Stimulated activated CD8-positive, alpha-beta memory T cell treated with anti-CD3 and anti-CD28 coated beads, Interleukin-12 subunit alpha, Interleukin-12 subunit beta, amount 100 ng/mL, for 1 hour (primary cell): ENCODE measurements at regions not wholly inside any gene's neighbourhood (a gene's known extent, or its start where the extent isn't known, plus 50 kb on each side); places are given as distances from the start of the nearest gene placed in this dataset.
"Not testable (repeated sequence)": the region's sequence is repeated elsewhere in the genome, so short reads cannot be mapped to it uniquely, and the experiment has no call there.

Source experiments
- DNase-seq: peaks from one replicate; pipeline ENCODE4 v3.0.0-alpha.2; 2020; ENCODE audit warnings: low read depth

DNA sequence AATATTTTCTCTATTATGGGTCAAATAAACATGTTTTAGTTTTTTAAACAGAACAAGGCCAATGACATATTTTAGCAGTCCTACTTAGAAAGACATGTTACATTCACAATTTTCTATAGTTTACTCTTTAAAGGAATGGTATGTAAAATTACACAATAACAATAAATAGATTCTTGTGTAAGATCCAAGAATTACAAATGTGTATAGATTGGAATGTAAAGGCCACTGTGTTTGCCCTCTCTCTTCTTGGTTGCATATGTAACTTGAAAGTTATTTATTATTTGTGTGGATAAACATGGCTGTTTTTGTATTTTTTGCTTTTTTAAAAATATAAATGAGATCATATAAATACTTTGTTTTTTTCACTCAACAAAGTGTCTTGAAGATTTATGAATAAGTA lies 979.3 kb upstream of the CELF2 start:
- no peak for DNase-seq

DNA sequence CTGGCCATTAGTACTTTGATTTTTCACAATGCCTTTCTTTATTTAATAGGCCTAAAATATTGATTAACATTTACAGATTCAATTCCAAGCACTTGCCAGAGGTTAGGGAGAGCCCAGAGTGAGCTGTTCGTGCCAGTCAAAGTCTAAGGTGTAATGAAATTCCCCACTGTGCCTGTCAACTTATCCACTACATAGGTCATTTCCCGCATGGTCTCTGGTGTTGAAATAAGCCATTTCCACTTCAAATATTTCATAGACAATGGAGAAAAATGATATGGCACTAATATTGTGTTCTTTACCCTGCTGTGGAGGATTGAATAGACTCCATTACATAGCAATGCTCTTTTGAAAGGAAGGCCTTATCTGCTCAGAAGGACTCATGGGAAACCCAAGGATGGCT lies 978.1 kb upstream of the CELF2 start:
- no peak for DNase-seq

DNA sequence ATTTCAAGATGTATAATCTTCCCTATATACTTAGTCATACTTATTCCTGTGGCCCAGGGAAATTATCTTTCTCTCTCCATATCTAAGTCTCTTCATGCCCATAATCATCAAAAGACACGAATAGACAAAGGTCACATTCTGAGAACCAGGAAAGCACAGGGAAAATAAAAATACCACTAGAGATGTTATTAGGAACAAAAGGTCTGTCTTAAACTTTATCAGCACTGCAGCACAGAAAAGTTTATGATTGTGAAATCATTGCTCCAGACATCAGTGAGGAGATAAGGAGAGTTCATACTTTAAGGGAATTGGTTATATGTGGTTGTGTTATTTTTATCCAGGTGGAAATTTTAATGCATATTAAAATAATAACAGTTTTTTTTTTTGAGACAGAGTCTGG lies 974.6 kb upstream of the CELF2 start:
- no peak for DNase-seq

DNA sequence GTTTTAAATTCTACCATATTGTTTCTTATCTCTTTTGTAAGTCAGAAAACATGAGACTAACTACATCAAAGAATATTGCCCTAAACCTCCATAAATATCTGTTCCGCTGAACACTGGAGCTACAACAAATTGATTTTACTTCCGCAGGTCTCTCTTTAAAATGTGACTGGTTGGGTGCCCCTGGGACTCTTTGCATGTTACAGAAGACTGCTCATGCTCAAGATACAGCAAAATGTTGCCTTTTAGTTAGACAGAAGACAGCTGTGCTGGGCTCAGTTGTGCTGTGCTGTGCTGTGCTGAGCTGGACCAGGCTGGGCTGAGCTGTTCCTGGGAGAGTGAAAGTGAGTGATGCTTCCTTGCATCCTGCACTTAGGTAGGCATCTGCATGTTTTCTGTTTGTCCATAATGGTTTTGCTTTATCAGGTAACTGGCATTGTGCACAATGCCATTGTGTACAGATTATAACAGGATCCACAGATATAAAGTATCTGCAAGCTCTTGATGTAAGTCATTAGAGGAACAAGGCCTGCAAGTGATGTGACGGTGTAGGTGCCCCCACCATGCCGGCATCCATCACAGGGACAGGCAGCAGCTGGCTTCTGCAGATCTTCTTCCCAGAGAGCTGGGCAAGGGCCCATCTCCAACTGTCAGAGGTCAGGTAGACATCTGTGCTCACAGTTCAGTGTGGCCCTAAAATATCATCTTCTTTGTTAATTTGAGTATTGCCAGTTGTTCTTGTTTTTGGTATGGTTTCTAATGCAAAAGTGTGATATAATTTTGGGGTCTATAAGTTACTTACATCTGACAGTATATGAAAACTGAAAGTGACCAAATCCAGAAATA lies 972.5 kb upstream of the CELF2 start:
- DNase-seq: no peak

DNA sequence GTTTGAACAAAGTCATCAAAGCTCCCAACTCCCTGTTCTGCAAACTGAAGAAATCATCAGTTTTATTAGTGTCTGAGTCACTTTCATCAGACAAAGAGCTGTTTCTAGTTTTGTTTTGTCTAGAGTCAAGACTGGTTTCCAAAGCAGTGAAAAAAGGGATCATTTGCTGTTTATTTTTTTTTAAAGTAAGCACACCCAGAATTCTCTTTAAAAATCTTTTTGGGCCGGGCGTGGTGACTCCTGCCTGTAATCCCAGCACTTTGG lies 972.0 kb upstream of the CELF2 start:
- no peak for DNase-seq

GRCh38 chr10:10047426-10047825 lies 970.2 kb upstream of the CELF2 start:
- no peak for DNase-seq

DNA sequence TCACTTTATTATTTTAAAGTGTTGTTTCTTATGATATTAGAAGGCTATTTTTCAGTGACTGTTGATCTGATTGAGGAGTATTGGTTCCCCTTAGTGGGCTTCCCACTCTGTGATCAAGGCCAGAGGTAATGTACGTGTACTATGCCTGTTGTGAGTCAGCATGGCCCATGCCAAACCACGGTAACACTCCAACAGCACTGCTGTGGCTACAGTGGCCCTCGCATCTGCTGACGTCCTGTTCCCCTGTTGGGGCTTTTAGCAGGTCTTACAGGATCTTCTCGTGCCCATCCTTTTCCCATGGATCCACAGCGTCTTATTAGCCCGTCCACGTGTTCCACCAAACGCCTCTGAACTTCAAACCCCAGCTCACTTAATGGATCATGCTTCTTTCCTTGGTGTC lies 964.6 kb upstream of the CELF2 start:
- no peak for DNase-seq

DNA sequence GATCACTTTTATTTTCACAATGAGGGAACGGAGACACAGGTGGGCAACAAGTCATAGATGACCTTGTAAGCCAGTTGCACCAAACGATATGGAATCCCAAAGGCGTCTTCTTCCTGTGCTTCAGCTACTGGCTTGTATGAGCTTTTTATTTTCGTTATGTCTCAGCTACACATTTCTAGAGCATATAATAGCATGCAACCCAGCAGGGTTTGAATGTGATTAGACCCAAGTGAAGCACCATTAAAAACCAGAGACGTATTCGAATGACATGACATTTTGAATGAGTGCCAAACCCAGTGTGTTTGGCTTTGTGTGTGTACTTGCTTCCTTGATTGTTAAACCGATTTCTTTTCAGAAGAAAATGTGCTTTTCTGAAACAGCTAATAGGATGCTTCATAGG lies 963.2 kb upstream of the CELF2 start:
- DNase-seq: no peak

DNA sequence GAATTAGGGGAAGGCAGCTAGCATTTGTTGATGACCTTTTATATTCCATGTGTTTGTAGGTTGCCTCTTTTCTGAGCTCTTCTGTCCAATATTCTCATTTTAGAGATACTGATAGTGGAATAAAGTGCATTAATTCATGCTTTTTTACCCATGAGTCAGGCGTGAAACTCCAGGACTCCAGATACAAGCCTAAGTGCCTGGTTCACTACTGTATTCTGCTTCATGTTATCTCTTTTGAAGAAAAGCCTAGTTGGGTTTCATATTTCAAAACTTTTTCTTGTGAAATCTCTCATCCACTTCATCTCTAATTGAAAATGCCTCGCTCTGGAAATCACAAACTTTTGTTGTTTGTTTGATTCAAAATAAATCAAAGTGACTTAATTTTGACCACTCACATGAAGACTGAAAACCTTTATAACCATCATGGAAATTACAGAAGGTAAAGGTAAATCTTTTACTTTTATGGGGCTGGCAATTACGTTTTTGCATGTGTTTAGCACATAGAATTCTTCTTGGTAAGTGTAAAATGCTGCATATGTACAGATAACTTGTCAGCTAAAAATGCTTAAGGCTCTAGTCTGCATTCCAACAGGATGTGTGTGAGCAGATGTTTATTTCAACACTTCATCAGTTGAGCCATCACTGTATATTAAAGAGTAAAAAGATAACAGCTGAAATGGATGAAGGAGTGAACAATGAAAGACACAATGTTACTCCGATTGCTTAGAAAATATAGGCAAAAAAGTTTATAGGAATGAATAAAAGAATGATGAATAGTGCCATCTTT lies 961.8 kb upstream of the CELF2 start:
- no peak for DNase-seq

DNA sequence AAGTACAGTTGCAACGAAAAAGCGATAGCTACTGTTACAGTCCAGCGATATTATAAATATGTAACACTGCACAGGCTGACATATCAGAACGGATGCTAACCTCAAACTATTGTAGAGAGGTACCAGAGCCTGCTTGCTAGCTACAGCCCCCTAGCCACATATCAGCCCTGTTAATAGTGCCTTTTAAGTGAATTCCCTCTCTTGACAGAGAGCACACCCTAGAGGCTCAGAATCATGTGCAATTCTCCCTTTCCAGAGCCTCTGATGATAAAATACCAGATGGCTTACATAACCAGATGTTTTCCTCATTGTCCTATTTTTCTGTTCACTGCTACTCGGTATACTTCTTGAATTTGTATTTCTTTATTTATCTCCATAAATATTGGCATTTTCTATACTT lies 960.7 kb upstream of the CELF2 start:
- DNase-seq: no peak

DNA sequence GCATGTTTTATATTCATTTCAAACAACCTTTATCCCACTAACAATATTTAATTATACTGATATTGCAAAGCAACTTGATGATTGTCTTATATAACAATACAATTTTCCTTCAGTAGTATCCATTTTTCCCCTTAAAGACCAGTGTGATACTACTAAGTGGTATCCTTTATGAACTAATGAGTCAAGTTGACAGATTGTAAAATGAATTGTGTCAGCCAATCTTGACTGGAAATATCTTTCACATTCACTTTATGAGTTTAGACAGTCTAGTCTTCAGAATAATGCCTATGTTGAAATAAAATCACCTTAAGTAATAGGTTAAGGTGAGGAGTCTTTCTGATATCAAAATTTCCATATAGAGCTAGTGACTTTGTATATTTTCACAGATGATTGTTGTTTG lies 950.0 kb upstream of the CELF2 start:
- DNase-seq: no peak

DNA sequence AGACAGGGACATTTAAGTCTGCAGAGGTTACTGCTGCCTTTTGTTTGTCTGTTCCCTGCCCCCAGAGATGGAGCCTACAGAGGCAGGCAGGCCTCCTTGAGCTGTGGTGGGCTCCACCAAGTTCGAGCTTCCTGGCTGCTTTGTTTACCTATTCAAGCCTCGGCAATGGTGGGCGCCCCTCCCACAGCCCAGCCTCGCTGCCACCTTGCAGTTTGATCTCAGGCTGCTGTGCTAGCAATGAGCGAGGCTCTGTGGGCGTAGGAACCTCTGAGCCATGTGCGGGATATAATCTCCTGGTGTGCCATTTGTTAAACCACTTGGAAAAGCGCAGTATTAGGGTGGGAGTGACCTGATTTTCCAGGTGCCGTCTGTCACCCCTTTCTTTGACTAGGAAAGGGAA lies 942.8 kb upstream of the CELF2 start:
- not testable (repeated sequence) for DNase-seq

- no peak for DNase-seq
Observed at GRCh38 chr10:10078446-10078845, 939.2 kb upstream of the CELF2 start.

DNA sequence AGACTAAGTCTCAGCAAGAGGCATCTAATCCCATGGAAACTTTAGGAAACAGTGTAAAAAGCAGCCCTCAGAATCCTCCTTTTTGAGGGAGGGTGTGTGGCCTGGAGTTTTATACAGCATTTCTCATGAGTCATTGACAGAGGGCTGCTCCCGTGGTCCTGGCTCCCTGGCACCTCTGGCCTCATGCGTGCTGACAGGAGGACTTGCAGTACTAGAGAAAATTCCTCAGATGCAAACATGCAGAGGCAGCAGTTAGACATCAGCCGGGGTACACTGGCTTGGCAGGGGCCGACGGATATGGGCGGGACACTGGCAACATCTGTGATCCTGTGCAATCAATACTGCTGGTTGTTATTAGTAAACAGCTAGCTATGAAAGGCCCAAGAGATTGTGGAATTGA lies 925.1 kb upstream of the CELF2 start:
- no peak for DNase-seq

DNA sequence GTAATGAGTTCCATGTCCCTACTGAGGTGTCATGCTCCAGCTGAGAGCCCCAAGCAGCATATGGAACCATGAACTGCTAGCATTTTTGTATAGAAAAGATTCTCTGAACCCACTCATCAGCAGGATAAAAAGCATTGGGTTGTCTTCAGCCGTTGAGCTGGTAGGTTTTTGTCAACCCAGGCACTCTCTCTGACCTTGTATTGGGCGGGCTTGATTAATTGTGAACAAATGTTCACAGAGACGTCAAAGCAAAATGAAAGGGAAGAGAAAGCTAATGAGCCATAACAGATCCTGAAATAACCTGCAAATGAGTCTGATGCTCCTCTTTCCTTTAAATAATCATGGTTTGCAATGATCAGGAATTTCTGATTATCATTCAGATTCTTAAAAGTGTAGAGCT lies 924.7 kb upstream of the CELF2 start:
- DNase-seq: no peak

- DNase-seq: no peak
Observed at GRCh38 chr10:10094691-10095090, 923.0 kb upstream of the CELF2 start.

DNA sequence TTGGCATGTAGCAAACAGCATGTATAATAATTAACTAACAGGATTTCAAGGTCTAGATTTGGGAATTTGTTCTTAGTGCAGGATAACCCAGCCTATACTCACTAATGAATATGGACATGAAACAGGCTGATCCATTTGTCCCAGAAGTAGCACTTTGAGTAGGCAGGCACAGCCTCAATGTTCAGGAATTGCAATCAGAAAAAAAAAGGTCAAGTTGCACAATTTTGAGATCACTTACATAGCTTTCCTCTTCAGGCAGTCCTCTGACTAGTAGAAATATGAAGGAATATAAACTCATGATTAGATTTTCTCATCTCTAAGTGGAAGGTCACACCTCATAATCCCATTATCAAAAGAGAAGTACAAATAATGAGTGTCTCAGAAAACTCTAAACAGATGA lies 921.4 kb upstream of the CELF2 start:
- DNase-seq: no peak

- no peak for DNase-seq
Observed at GRCh38 chr10:10096898-10097297, 920.8 kb upstream of the CELF2 start.

- DNase-seq: no peak
Observed at GRCh38 chr10:10101106-10101505, 916.6 kb upstream of the CELF2 start.

DNA sequence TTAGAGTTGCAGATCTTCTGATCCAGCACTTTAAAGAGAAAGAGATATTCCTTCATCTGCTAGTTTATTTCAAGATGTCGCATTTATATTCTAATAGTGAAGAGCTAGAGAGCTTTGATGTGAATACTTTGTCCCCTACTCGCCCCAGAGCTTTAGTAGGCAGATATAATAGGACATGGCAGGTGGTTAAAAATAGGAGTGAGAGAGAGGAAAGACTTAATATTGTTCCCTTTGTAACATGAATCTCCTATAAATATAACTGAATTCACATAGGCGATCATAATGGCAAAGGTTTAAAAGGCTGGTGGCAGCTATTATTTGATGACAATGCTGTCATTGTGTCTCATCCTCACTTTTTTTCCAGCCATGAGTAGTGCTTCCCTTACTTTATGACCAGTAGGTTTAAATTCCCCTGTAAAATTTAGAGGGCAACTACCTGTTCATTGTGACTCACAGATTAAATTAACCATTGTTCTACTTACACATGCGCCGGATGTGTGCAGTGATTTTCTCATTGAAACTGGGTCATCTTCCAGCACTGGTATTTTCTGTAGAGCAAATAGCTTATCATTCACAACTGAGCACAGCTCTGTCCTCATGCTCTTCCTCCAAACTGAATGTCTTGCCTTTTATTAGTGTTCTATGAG lies 906.7 kb upstream of the CELF2 start:
- DNase-seq: no peak

GRCh38 chr10:10118131-10118530 lies 899.5 kb upstream of the CELF2 start:
- no peak for DNase-seq

- no peak for DNase-seq
Observed at GRCh38 chr10:10120671-10121070, 897.0 kb upstream of the CELF2 start.

DNA sequence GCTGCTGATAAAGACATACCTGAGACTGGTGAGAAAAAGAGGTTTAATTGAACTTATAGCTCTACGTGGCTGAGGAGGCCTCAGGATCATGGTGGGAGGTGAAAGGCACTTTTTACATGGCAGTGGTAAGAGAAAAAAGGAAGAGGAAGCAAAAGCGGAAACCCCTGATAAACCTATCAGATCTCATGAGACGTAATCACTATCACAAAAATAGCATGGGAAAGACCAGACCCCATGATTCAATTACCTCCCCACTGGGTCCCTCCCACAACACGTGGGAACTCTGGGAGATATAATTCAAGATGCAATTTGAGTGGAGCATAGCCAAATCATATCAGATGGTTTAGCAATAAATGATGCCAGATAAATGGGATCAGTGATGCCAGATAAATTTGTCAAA lies 892.0 kb upstream of the CELF2 start:
- no peak for DNase-seq
